Right lobe of liver (tissue), 4 donors: ENCODE measurements at regions not wholly inside any gene's neighbourhood (a gene's known extent, or its start where the extent isn't known, plus 50 kb on each side); places are given as distances from the start of the nearest gene placed in this dataset.

Experiments
- CTCF ChIP-seq, 4 donors: fragments of 200-600 bp in 3 of 4; fragments of 450-650 bp in 1 of 4; IDR thresholded peaks; one replicate each; pipeline versions ENCODE4 v1.5.1 to v1.8.0; 2016 to 2022; ENCODE audit warnings: antibody characterized with exemption in 4 of 4, mild to moderate bottlenecking in 2 of 4
- POLR2A ChIP-seq: fragments of 450-650 bp; IDR thresholded peaks from one replicate; pipeline ENCODE4 v1.6.1; 2017; ENCODE audit warnings: antibody characterized with exemption, mild to moderate bottlenecking
- donor health status: DM: no; HTN: no; CAD: no.
- donor health status: DM: no; HTN: no; CAD: no.
- donor health status: DM: no; HTN: yes; CAD: no.

- TF ChIP-seq CTCF (IDR thresholded peaks at IDR 0.05) (no peak), POLR2A (no peak)
These were observed 305.0 kb upstream of the MON1B start for GRCh38 chr16:76885776-76886537.
